IMR-90 (cell line): ENCODE measurements at regions not wholly inside any gene's neighbourhood (a gene's known extent, or its start where the extent isn't known, plus 50 kb on each side); places are given as distances from the start of the nearest gene placed in this dataset.

ENCODE experiments used
- ATAC-seq: fragments of 200-7000 bp; cut with Tn5 transposase; 2 replicates; pipeline ENCODE4 v1.9.1; 2020; ENCODE audit warnings: low read depth, mild to moderate bottlenecking, moderate library complexity
- BruUV-seq: library from RNA; stranded (reverse); fragments of 400-500 nt; replicated peaks from 2 replicates; lab custom pipeline; 2021; lab: Mats Ljungman, UMichigan
- CTCF ChIA-PET: fragments of 300-600 bp; formaldehyde crosslinking; extraction: SDS; loops from one replicate; lab custom pipeline; 2021; ENCODE audit warnings: antibody characterized with exemption; lab: Yijun Ruan, JAX
- POLR2A ChIA-PET: fragments of 300-600 bp; sonication (Branson Sonifier 250); formaldehyde crosslinking; loops from one replicate; lab custom pipeline; 2022; ENCODE audit warnings: antibody characterized with exemption; ENCODE audit not compliant: unreplicated experiment; lab: Charles Lee
- DNase-seq: peaks from one replicate; pipeline ENCODE4 v3.0.0; 2013
- H2AFZ ChIP-seq: replicated peaks from 2 replicates; pipeline ENCODE3; 2013; ENCODE audit warnings: low read length, mild to moderate bottlenecking; ENCODE audit not compliant: poor library complexity
- H2AK5ac ChIP-seq: 2 replicates; pipeline ENCODE4 v1.6.1; 2013; ENCODE audit warnings: low read depth, low read length, inconsistent platforms
- H2AK9ac ChIP-seq: replicated peaks from 2 replicates; pipeline ENCODE3; 2013; ENCODE audit warnings: mild to moderate bottlenecking, low read depth, low read length, moderate library complexity; ENCODE audit not compliant: poor library complexity
- H2BK120ac ChIP-seq: 2 replicates; pipeline ENCODE4 v1.6.1; 2013; ENCODE audit warnings: low read depth, low read length, inconsistent platforms
- H2BK15ac ChIP-seq: 3 replicates; pipeline ENCODE4 v1.6.1; 2013; ENCODE audit warnings: low read depth, low read length, inconsistent platforms
- H2BK20ac ChIP-seq: 2 replicates; pipeline ENCODE4 v1.6.1; 2013; ENCODE audit warnings: low read depth, mild to moderate bottlenecking, inconsistent platforms, low read length, moderate library complexity
- H2BK5ac ChIP-seq: 2 replicates; pipeline ENCODE4 v1.6.1; 2013; ENCODE audit warnings: mild to moderate bottlenecking, low read depth, low read length, inconsistent platforms; ENCODE audit not compliant: poor library complexity, severe bottlenecking
- H3K14ac ChIP-seq: replicated peaks from 2 replicates; pipeline ENCODE4 v1.6.1; 2013; ENCODE audit warnings: low read depth, low read length, inconsistent platforms
- H3K18ac ChIP-seq: 2 replicates; pipeline ENCODE4 v1.6.1; 2013; ENCODE audit warnings: low read depth, low read length, control low read depth
- H3K23ac ChIP-seq: 2 replicates; pipeline ENCODE4 v1.6.1; 2013; ENCODE audit warnings: low read depth, low read length, inconsistent platforms
- H3K27ac ChIP-seq: 2 replicates; pipeline ENCODE4 v1.5.1; 2013; ENCODE audit warnings: mild to moderate bottlenecking, control low read depth, low read length; ENCODE audit not compliant: insufficient read depth
- H3K27me3 ChIP-seq: 2 replicates; pipeline ENCODE4 v1.6.1; 2013; ENCODE audit warnings: low read length; ENCODE audit not compliant: control insufficient read depth, insufficient read depth
- H3K36me3 ChIP-seq: 2 replicates; pipeline ENCODE4 v1.6.1; 2013; ENCODE audit warnings: low read length, mixed read lengths; ENCODE audit not compliant: control insufficient read depth, insufficient read depth
- H3K4ac ChIP-seq: 2 replicates; pipeline ENCODE4 v1.6.1; 2013; ENCODE audit warnings: low read depth, low read length, inconsistent platforms
- H3K4me1 ChIP-seq: 2 replicates; pipeline ENCODE4 v1.6.1; 2013; ENCODE audit warnings: low read length, mixed read lengths; ENCODE audit not compliant: control insufficient read depth, insufficient read depth
- H3K4me2 ChIP-seq: 2 replicates; pipeline ENCODE4 v1.6.1; 2013; ENCODE audit warnings: low read depth, mild to moderate bottlenecking, control low read depth, low read length, moderate library complexity
- H3K4me3 ChIP-seq: 2 replicates; pipeline ENCODE4 v1.5.1; 2013; ENCODE audit warnings: low read depth, mild to moderate bottlenecking, control low read depth, low read length, moderate library complexity; ENCODE audit not compliant: insufficient read depth
- H3K56ac ChIP-seq: 2 replicates; pipeline ENCODE4 v1.6.1; 2013; ENCODE audit warnings: low read length, inconsistent platforms; ENCODE audit not compliant: insufficient read depth; ENCODE audit errors: extremely low read depth
- H3K79me1 ChIP-seq, 2 experiments: 2 replicates each; pipeline ENCODE4 v1.6.1; 2013; ENCODE audit warnings: low read length in 2 of 2, inconsistent platforms in 1 of 2, low read depth in 1 of 2
- H3K9ac ChIP-seq: 2 replicates; pipeline ENCODE4 v1.6.1; 2013; ENCODE audit warnings: low read depth, low read length, control low read depth
- H3K9me1 ChIP-seq: 2 replicates; pipeline ENCODE4 v1.6.1; 2013; ENCODE audit warnings: low read length, inconsistent platforms; ENCODE audit not compliant: insufficient read depth
- H3K9me3 ChIP-seq: 2 replicates; pipeline ENCODE4 v1.6.1; 2013; ENCODE audit warnings: low read length; ENCODE audit not compliant: control insufficient read depth, insufficient read depth
- H4K20me1 ChIP-seq: 2 replicates; pipeline ENCODE4 v1.6.1; 2013; ENCODE audit warnings: low read length, inconsistent platforms; ENCODE audit not compliant: insufficient read depth
- H4K5ac ChIP-seq: 2 replicates; pipeline ENCODE4 v1.6.1; 2013; ENCODE audit warnings: mild to moderate bottlenecking, low read depth, low read length, control low read depth
- H4K8ac ChIP-seq, 2 experiments: 2 replicates each; pipeline ENCODE4 v1.6.1; 2013; ENCODE audit warnings: low read depth in 2 of 2, low read length in 2 of 2, control low read depth in 1 of 2, inconsistent platforms in 1 of 2
- H4K91ac ChIP-seq: 2 replicates; pipeline ENCODE4 v1.6.1; 2013; ENCODE audit warnings: low read depth, low read length, inconsistent platforms; ENCODE audit not compliant: insufficient read depth
- CEBPB ChIP-seq: IDR thresholded peaks from 2 replicates; pipeline ENCODE4 v1.6.1; 2012; ENCODE audit warnings: low read depth, low read length, improper control_type of control experiment
- MAFK ChIP-seq: IDR thresholded peaks from 2 replicates; pipeline ENCODE4 v1.6.1; 2012; ENCODE audit warnings: low read depth, low read length, improper control_type of control experiment
- MXI1 ChIP-seq: IDR thresholded peaks from 2 replicates; pipeline ENCODE4 v1.6.1; 2012; ENCODE audit warnings: low read depth, mild to moderate bottlenecking, low read length, moderate library complexity, borderline replicate concordance
- RCOR1 ChIP-seq: IDR thresholded peaks from 2 replicates; pipeline ENCODE4 v1.6.1; 2012; ENCODE audit warnings: mild to moderate bottlenecking, low read length, improper control_type of control experiment; ENCODE audit not compliant: insufficient replicate concordance
- WGBS, 2 experiments: methylation state at CpG; one replicate each; pipeline versions ENCODE4 v1.1.5 to v1.1.7; 2013; ENCODE audit warnings: missing lambda C conversion rate in 2 of 2; ENCODE audit not compliant: insufficient read length in 1 of 2; ENCODE audit errors: extremely low coverage in 2 of 2; 5-methylcytosine and 5-hydroxymethylcytosine counted together
- dilution Hi-C: fragments of 300-500 bp; cut with HindIII; formaldehyde crosslinking; loops from one replicate; pipeline ENCODE4 v1.14.3; 2018; ENCODE audit warnings: low sequenced_read_pairs; ENCODE audit not compliant: unreplicated experiment
- in situ Hi-C: fragments of 300-500 bp; cut with MboI; formaldehyde crosslinking; loops from 3 replicates; pipeline ENCODE4 v1.14.3; 2019; ENCODE audit warnings: low sequenced_read_pairs, inconsistent platforms, mixed read lengths
- intact Hi-C: fragments of 100-400 bp; cut with micrococcal nuclease; formaldehyde crosslinking; loops from 2 replicates; pipeline ENCODE4 v1.10.0; 2022
- TF ChIP-seq, protein P1 (sequence below): conservative IDR thresholded peaks from 2 replicates; pipeline ENCODE4 v1.5.1; 2012; ENCODE audit warnings: mild to moderate bottlenecking, low read depth, low read length, improper control_type of control experiment

- peak overlapping the region in 1 of 2 experiments; percentile 93; a peak in 1 of 4 replicates for H4K8ac ChIP-seq
- no peak overlapping the region for H3K4me2 ChIP-seq
- no peak overlapping the region for H2AK9ac ChIP-seq
- ChIA-PET POLR2A (no interaction called here), CTCF (no interaction called here)
- ATAC-seq (peak; percentile 92), DNase-seq (peak; percentile 74)
- H4K91ac ChIP-seq, result no peak overlapping the region
- no peak overlapping the region; the same call in 1 of the 2 replicates for H4K5ac ChIP-seq
- no peak overlapping the region for H3K4ac ChIP-seq
- H3K27ac ChIP-seq, result peak overlapping the region; percentile 93; the same call in 1 of the 2 replicates
- no CpG with 5 or more reads among the region's 1 CpG for WGBS, 2 experiments
- H3K27me3 ChIP-seq, result no peaks in the 10 kb centered on the region
- H3K9me1 ChIP-seq, result no peaks in the 10 kb centered on the region
- no peak overlapping the region for H2AFZ ChIP-seq
- no peak overlapping the region for H3K4me3 ChIP-seq
- no peaks in the 10 kb centered on the region for H3K36me3 ChIP-seq
- peak overlapping the region; percentile 35; the same call in 1 of the 2 replicates for H2BK20ac ChIP-seq
- H2BK15ac ChIP-seq, result no peak overlapping the region
- H3K9me3 ChIP-seq, result no peaks in the 10 kb centered on the region
- no peak overlapping the region for H3K23ac ChIP-seq
- 0 out of 2 replicates have a peak overlapping the region, but pooled peaks have one; percentile 85 for H2BK120ac ChIP-seq
- peak overlapping the region; percentile 35; the same call in 1 of the 2 replicates for H3K56ac ChIP-seq
- no peaks in the 10 kb centered on the region for H3K79me1 ChIP-seq
- peak overlapping the region; percentile 97 for H2BK5ac ChIP-seq
- in situ Hi-C loops (no loop called here), intact Hi-C loops (loop anchor here (10.0 kb wide), 3 partner anchors 108 to 1998 kb away; no protein-coding TSS in a partner anchor), dilution Hi-C loops (no loop called here)
- no peaks in the 10 kb centered on the region for H4K20me1 ChIP-seq
- H3K9ac ChIP-seq, result no peak overlapping the region
- H3K14ac ChIP-seq, result no peak overlapping the region
- no peak for TF ChIP-seq CEBPB
- TF ChIP-seq, protein P1, sequence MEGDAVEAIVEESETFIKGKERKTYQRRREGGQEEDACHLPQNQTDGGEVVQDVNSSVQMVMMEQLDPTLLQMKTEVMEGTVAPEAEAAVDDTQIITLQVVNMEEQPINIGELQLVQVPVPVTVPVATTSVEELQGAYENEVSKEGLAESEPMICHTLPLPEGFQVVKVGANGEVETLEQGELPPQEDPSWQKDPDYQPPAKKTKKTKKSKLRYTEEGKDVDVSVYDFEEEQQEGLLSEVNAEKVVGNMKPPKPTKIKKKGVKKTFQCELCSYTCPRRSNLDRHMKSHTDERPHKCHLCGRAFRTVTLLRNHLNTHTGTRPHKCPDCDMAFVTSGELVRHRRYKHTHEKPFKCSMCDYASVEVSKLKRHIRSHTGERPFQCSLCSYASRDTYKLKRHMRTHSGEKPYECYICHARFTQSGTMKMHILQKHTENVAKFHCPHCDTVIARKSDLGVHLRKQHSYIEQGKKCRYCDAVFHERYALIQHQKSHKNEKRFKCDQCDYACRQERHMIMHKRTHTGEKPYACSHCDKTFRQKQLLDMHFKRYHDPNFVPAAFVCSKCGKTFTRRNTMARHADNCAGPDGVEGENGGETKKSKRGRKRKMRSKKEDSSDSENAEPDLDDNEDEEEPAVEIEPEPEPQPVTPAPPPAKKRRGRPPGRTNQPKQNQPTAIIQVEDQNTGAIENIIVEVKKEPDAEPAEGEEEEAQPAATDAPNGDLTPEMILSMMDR, result no peak
- no peak for TF ChIP-seq MAFK
- TF ChIP-seq MXI1, result no peak
- no peak for TF ChIP-seq RCOR1
- no peak overlapping the region for H3K18ac ChIP-seq
- peaks cover 7% of the 10 kb centered on the region for H3K4me1 ChIP-seq
- no TSS peak for BruUV-seq
- H2AK5ac ChIP-seq, result no peak overlapping the region
Observed at GRCh38 chr2:52532956-52533355, 1234.6 kb upstream of the CHAC2 start.
